Activated CD8-positive, alpha-beta T cell treated with anti-CD3 and anti-CD28 coated beads for 36 hours (primary cell): ENCODE measurements at regions not wholly inside any gene's neighbourhood (a gene's known extent, or its start where the extent isn't known, plus 50 kb on each side); places are given as distances from the start of the nearest gene placed in this dataset.
"Not testable (repeated sequence)": the region's sequence is repeated elsewhere in the genome, so short reads cannot be mapped to it uniquely, and the experiment has no call there.

Experiments used
- ATAC-seq: fragments of 200-7000 bp; cut with Tn5 transposase; one replicate; pipeline ENCODE4 v1.10.0; 2021; ENCODE audit warnings: mild to moderate bottlenecking, moderate library complexity
- CTCF ChIA-PET: fragments of 350-600 bp; sonication (Branson Sonifier 250); formaldehyde crosslinking; loops from one replicate; lab custom pipeline; 2021; ENCODE audit warnings: antibody characterized with exemption; lab: Charles Lee
- POLR2A ChIA-PET: fragments of 350-600 bp; sonication (Branson Sonifier 250); formaldehyde crosslinking; loops from one replicate; lab custom pipeline; 2021; ENCODE audit warnings: antibody characterized with exemption; lab: Charles Lee
- DNase-seq: peaks from one replicate; pipeline ENCODE4 v3.0.0-alpha.2; 2020
- H3K27ac Mint-ChIP-seq: one replicate; pipeline ENCODE4 v1.8.0; 2021; ENCODE audit warnings: mild to moderate bottlenecking, mixed read lengths
- H3K27me3 Mint-ChIP-seq: one replicate; pipeline ENCODE4 v1.8.0; 2021; ENCODE audit warnings: mixed read lengths
- H3K36me3 Mint-ChIP-seq: one replicate; pipeline ENCODE4 v1.8.0; 2021; ENCODE audit warnings: low read depth, mixed read lengths
- H3K4me1 Mint-ChIP-seq: one replicate; pipeline ENCODE4 v1.8.0; 2021; ENCODE audit warnings: low read depth, mixed read lengths
- H3K4me3 Mint-ChIP-seq: one replicate; pipeline ENCODE4 v1.8.0; 2021; ENCODE audit warnings: mild to moderate bottlenecking, moderate library complexity, mixed read lengths
- H3K9me3 Mint-ChIP-seq: one replicate; pipeline ENCODE4 v1.8.0; 2021; ENCODE audit warnings: mixed read lengths
- intact Hi-C: fragments of 100-400 bp; cut with micrococcal nuclease; formaldehyde crosslinking; loops from one replicate; pipeline ENCODE4 v1.10.0; 2022
- TF ChIP-seq, protein P1 (sequence below): fragments of 200-600 bp; IDR thresholded peaks from one replicate; pipeline ENCODE4 v1.8.0; 2022; ENCODE audit warnings: antibody characterized with exemption, mild to moderate bottlenecking

GRCh38 chr1:117735045-117735992 lies 129.5 kb downstream of the TENT5C start:
- TF ChIP-seq, protein P1, sequence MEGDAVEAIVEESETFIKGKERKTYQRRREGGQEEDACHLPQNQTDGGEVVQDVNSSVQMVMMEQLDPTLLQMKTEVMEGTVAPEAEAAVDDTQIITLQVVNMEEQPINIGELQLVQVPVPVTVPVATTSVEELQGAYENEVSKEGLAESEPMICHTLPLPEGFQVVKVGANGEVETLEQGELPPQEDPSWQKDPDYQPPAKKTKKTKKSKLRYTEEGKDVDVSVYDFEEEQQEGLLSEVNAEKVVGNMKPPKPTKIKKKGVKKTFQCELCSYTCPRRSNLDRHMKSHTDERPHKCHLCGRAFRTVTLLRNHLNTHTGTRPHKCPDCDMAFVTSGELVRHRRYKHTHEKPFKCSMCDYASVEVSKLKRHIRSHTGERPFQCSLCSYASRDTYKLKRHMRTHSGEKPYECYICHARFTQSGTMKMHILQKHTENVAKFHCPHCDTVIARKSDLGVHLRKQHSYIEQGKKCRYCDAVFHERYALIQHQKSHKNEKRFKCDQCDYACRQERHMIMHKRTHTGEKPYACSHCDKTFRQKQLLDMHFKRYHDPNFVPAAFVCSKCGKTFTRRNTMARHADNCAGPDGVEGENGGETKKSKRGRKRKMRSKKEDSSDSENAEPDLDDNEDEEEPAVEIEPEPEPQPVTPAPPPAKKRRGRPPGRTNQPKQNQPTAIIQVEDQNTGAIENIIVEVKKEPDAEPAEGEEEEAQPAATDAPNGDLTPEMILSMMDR, result no peak
- Mint-ChIP-seq H3K27ac (peak overlapping the region; percentile 91), H3K27me3 (no peaks in the 10 kb centered on the region), H3K4me3 (peak overlapping the region; percentile 63), H3K4me1 (peaks cover 14% of the 10 kb centered on the region), H3K36me3 (no peaks in the 10 kb centered on the region), H3K9me3 (no peaks in the 10 kb centered on the region)
- ChIA-PET CTCF (interaction anchor here (1.0 to 3.5 kb wide), 5 partner anchors 19 to 201 kb away, joined by 3 to 23 read pairs (median 4); no protein-coding TSS in a partner anchor), POLR2A (no interaction called here)
- intact Hi-C loops, result no loop called here
- peak; percentile 81 for ATAC-seq
- peak; percentile 38 for DNase-seq

DNA sequence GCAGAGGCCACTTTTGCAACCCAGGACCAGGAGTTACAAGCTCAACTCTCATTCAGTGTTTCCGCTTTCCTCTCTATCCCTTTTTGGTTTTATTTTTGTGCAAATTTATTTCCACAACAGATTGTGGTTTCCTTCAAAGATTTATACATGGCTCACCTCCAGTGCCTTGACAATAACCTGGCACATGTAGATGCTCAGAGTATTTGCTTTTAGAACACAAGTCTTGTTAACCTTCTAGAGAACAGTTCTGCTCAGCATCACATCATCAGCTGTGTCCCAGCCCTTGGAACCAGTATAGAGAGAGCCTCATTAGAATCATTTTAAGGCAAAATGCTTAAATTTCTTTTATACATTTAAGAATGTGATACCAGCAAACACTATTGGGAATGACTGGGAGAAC lies 133.7 kb downstream of the TENT5C start:
- ChIA-PET POLR2A (no interaction called here), CTCF (interaction anchor here (1.1 to 6.3 kb wide), 3 partner anchors 15 to 28 kb away, joined by 3 to 40 read pairs (median 7); no protein-coding TSS in a partner anchor)
- no peaks in the 10 kb centered on the region for H3K36me3 Mint-ChIP-seq
- peaks cover 10% of the 10 kb centered on the region for H3K4me1 Mint-ChIP-seq
- intact Hi-C loops, result no loop called here
- H3K4me3 Mint-ChIP-seq, result no peak overlapping the region
- ATAC-seq (no peak), DNase-seq (no peak)
- H3K27ac Mint-ChIP-seq, result no peak overlapping the region
- no peaks in the 10 kb centered on the region for H3K9me3 Mint-ChIP-seq
- H3K27me3 Mint-ChIP-seq, result no peaks in the 10 kb centered on the region
- TF ChIP-seq, protein P1, result no peak

DNA sequence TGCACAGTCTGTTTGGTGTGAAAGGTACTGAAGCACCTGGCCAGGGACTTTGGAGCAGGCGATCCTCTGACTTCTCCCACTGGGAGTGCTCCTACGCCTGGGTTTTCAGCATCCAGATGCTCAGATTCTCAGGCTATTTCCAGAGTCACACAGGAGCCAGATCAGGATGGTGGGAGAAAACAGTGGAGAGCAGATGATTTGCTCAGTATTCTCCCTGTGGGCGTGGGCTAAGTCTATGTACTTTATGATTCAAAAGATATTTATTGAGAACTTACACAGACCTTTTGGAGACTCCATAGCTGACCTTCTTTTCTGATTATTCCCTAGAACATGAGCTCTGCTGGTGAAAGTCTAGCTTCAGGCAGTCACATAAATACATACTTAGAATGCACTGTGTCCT lies 134.6 kb downstream of the TENT5C start:
- Mint-ChIP-seq H3K4me3 (no peak overlapping the region), H3K4me1 (peaks cover 4% of the 10 kb centered on the region), H3K27me3 (no peaks in the 10 kb centered on the region), H3K36me3 (no peaks in the 10 kb centered on the region), H3K27ac (no peak overlapping the region), H3K9me3 (no peaks in the 10 kb centered on the region)
- ATAC-seq, result no peak
- ChIA-PET POLR2A (no interaction called here), CTCF (interaction anchor here (0.7 to 6.3 kb wide), 4 partner anchors 14 to 206 kb away, joined by 3 to 40 read pairs (median 6); no protein-coding TSS in a partner anchor)
- intact Hi-C loops, result no loop called here
- no peak for DNase-seq
- TF ChIP-seq, protein P1, result no peak

DNA sequence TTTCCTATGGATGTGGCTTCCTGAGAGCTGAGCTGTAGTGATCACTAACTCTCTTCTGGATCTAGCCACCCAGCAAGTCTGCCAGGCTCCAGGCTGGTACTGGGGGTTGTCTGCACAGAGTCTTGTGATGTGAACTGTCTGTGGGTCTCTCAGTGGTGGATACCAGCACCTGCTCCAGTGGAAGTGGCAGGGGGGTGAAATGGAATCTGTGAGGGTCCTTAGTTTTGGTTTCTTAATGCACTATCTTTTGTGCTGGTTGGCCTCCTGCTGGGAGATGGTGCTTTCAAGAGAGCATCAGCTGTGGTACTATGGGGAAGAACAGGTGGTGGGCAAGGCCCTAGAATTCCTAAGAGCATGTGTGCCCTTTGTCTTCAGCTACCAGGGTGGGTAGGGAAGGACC lies 140.7 kb downstream of the TENT5C start:
- POLR2A ChIA-PET, DNase-seq, H3K4me3 Mint-ChIP-seq, ATAC-seq, H3K27ac Mint-ChIP-seq, H3K4me1 Mint-ChIP-seq, H3K36me3 Mint-ChIP-seq, intact Hi-C loops: not testable (repeated sequence)
- peaks cover 14% of the 10 kb centered on the region for H3K9me3 Mint-ChIP-seq
- CTCF ChIA-PET, result interaction anchor here (0.9 to 3.1 kb wide), 3 partner anchors 8 to 211 kb away, joined by 3 to 12 read pairs (median 10); no protein-coding TSS in a partner anchor
- H3K27me3 Mint-ChIP-seq, result peaks cover 22% of the 10 kb centered on the region

DNA sequence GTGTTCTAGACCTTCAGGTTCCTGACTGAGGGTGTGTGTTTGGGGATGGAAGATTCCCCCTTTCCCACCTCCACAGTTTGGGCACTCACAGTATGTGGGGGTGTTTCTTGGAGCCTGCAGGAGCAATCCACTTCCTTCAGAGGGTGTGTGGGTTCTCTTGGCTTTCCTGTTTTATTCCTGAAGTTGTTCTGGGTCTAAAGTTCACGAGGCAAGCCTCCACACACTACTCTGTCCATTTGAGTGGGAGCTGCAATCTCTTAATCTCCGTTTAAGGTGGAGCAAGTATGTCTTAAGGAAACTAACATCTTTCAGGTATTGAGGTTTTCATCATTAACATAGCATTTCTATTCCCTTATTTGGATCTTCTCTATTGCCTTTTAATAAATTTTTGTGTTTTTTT lies 141.8 kb downstream of the TENT5C start:
- ChIA-PET CTCF (interaction anchor here (3.1 kb wide), 1 partner anchor 11 kb away, joined by 12 read pairs; no protein-coding TSS in a partner anchor), POLR2A (no interaction called here)
- no peak for DNase-seq
- no peak for ATAC-seq
- Mint-ChIP-seq H3K9me3 (peaks cover 14% of the 10 kb centered on the region), H3K27me3 (peaks cover 22% of the 10 kb centered on the region), H3K36me3 (peaks cover 3% of the 10 kb centered on the region), H3K4me1 (no peaks in the 10 kb centered on the region), H3K4me3 (no peak overlapping the region), H3K27ac (no peak overlapping the region)
- intact Hi-C loops, result no loop called here
- TF ChIP-seq, protein P1, result no peak
